Body of pancreas (tissue), 4 donors: ENCODE measurements at regions not wholly inside any gene's neighbourhood (a gene's known extent, or its start where the extent isn't known, plus 50 kb on each side); places are given as distances from the start of the nearest gene placed in this dataset.
"Not testable (repeated sequence)": the region's sequence is repeated elsewhere in the genome, so short reads cannot be mapped to it uniquely, and the experiment has no call there.

Source experiments
- ATAC-seq: fragments of 150-250 bp; one replicate; pipeline ENCODE4 v1.9.1; 2016
- DNase-seq, 4 donors: peaks; one replicate each; pipeline ENCODE4 v3.0.0-alpha.2; 2019
- H3K27ac ChIP-seq, 4 donors: fragments of 200-600 bp; sonication (generic); 1 replicate in 3 of 4; 2 replicates in 1 of 4; pipeline versions ENCODE4 v1.5.1 to v1.6.1; 2016 to 2019; ENCODE audit warnings: mild to moderate bottlenecking in 1 of 4, mixed read lengths in 1 of 4, moderate library complexity in 1 of 4
- H3K27me3 ChIP-seq, 2 donors: fragments of 200-600 bp; sonication (generic); one replicate each; pipeline ENCODE4 v1.6.0; 2016; ENCODE audit warnings: mild to moderate bottlenecking in 1 of 2
- H3K36me3 ChIP-seq, 2 donors: fragments of 200-600 bp; sonication (generic); replicated peaks in 1 of 2; 2 replicates each; pipeline ENCODE4 v1.5.1; 2016; ENCODE audit warnings: low read depth in 2 of 2; ENCODE audit not compliant: insufficient read depth in 1 of 2
- H3K4me1 ChIP-seq: fragments of 200-600 bp; sonication (generic); one replicate; pipeline ENCODE4 v1.6.0; 2016
- H3K4me3 ChIP-seq, 2 donors: fragments of 200-600 bp; sonication (generic); 1 replicate in 1 of 2; 2 replicates in 1 of 2; pipeline ENCODE4 v1.5.1; 2016 to 2019
- H3K9me3 ChIP-seq, 3 donors: fragments of 200-600 bp; sonication (generic); 1 replicate in 2 of 3; 2 replicates in 1 of 3; pipeline ENCODE4 v1.5.1; 2016
- POLR2A ChIP-seq, 3 donors: fragments of 450-650 bp; IDR thresholded peaks; one replicate each; pipeline ENCODE4 v1.6.1; 2016; ENCODE audit warnings: antibody characterized with exemption in 3 of 3, mild to moderate bottlenecking in 2 of 3
- WGBS, 2 donors: methylation state at CpG; one replicate each; pipeline ENCODE4 v1.1.5; 2017; 5-methylcytosine and 5-hydroxymethylcytosine counted together
- intact Hi-C: fragments of 100-400 bp; cut with DNase I; formaldehyde crosslinking; loops from one replicate; pipeline ENCODE4 v1.15.1; 2023
- TF ChIP-seq, protein P1 (sequence below), 7 experiments: fragments of 450-650 bp in 4 of 7; fragments of 200-600 bp in 3 of 7; sonication (generic) in 3 of 7; IDR thresholded peaks; one replicate each; pipeline ENCODE4 v1.5.1; 2016 to 2019; ENCODE audit warnings: antibody characterized with exemption in 7 of 7

- no peaks in the 10 kb centered on the region for H3K4me1 ChIP-seq
- no peak overlapping the region for H3K27ac ChIP-seq
- no peak for TF ChIP-seq POLR2A (IDR thresholded peaks at IDR 0.05)
- TF ChIP-seq, protein P1, sequence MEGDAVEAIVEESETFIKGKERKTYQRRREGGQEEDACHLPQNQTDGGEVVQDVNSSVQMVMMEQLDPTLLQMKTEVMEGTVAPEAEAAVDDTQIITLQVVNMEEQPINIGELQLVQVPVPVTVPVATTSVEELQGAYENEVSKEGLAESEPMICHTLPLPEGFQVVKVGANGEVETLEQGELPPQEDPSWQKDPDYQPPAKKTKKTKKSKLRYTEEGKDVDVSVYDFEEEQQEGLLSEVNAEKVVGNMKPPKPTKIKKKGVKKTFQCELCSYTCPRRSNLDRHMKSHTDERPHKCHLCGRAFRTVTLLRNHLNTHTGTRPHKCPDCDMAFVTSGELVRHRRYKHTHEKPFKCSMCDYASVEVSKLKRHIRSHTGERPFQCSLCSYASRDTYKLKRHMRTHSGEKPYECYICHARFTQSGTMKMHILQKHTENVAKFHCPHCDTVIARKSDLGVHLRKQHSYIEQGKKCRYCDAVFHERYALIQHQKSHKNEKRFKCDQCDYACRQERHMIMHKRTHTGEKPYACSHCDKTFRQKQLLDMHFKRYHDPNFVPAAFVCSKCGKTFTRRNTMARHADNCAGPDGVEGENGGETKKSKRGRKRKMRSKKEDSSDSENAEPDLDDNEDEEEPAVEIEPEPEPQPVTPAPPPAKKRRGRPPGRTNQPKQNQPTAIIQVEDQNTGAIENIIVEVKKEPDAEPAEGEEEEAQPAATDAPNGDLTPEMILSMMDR (IDR thresholded peaks at IDR 0.05) = no peak
- no peak overlapping the region for H3K4me3 ChIP-seq
- no peak for ATAC-seq
- intact Hi-C loops = no loop called here
- no peaks in the 10 kb centered on the region for H3K9me3 ChIP-seq
- 90 to 93% methylated on average over 6 of the region's 6 CpGs for WGBS, 2 donors
- no peaks in the 10 kb centered on the region for H3K27me3 ChIP-seq
- H3K36me3 ChIP-seq = no peaks in the 10 kb centered on the region
- no peak for DNase-seq
Measured at GRCh38 chr17:71872843-71873485, 247.9 kb upstream of the SOX9 start.

DNA sequence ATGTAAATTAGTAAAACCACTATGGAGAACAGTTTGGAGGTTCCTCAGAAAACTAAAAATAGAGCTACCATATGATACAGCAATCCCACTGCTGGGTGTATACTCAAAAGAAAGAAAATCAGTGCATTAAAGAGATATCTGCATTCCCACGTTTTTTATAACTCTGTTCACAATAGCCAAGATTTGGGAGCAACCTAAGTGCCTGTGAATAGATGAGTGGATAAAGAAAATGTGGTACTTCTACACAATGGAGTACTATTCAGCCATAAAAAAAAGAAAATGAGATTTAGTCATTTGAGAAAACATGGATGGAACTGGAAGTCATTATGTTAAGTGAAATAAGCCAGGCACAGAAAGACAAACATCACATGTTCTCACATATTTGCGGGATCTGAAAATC, 246.0 kb upstream of the SOX9 start:
- H3K27me3 ChIP-seq, H3K4me1 ChIP-seq, H3K36me3 ChIP-seq, ATAC-seq, H3K9me3 ChIP-seq, DNase-seq, intact Hi-C loops, H3K27ac ChIP-seq, H3K4me3 ChIP-seq: not testable (repeated sequence)
- 62 to 67% methylated on average over 2 of the region's 2 CpGs for WGBS, 2 donors

DNA sequence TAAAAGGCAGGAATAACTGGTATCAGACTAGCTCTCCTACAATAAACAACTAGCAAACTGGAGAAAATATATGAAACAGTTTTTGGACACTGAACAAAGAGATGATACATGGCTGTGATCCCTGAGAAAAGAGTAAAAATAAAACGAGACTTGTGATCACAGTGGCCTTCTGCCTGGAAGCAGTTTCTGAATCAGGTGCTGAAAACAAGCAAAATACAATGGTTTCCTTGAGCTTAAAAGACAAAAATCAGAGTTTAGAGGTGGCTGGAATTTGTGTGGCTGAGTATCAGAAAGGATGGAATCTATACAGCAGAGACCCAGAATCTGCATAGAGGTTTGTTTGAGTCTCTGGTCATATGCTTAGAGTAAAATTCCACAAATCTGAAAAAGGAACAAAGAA, 242.5 kb upstream of the SOX9 start:
- 45 to 47% methylated on average over 1 of the region's 1 CpG for WGBS, 2 donors
- H3K27ac ChIP-seq = no peak overlapping the region
- no peaks in the 10 kb centered on the region for H3K4me1 ChIP-seq
- no peak overlapping the region for H3K4me3 ChIP-seq
- no peaks in the 10 kb centered on the region for H3K36me3 ChIP-seq
- ATAC-seq (no peak), DNase-seq (no peak)
- H3K9me3 ChIP-seq = no peaks in the 10 kb centered on the region
- TF ChIP-seq, protein P1 (IDR thresholded peaks at IDR 0.05) = no peak
- no peak for TF ChIP-seq POLR2A (IDR thresholded peaks at IDR 0.05)
- intact Hi-C loops = no loop called here
- H3K27me3 ChIP-seq = no peaks in the 10 kb centered on the region

DNA sequence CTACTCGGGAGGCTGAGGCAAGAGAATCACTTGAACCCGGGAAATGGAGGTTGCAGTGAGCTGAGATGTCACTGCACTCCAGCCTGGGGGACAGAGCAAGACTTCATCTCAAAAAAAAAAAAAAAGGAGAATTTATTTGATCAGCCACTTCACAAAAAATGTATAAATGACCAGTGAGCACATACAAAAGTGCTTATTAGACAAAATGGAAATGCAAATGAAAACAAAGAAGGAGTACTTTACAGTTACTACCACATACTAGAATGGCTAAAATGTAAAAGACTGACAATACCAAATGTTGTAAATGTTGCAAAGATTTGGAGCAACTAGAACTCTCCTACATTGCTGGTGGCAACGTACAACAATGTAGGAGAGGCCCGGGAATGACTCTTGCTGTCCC, 241.8 kb upstream of the SOX9 start:
- no peaks in the 10 kb centered on the region for H3K36me3 ChIP-seq
- WGBS, 2 donors = 88 to 91% methylated on average over 4 of the region's 4 CpGs
- no peak for TF ChIP-seq POLR2A (IDR thresholded peaks at IDR 0.05)
- TF ChIP-seq, protein P1 (IDR thresholded peaks at IDR 0.05) = no peak

GRCh38 chr17:71881041-71881440, 239.8 kb upstream of the SOX9 start:
- Histone ChIP-seq H3K4me3 (no peak overlapping the region), H3K27ac (no peak overlapping the region), H3K27me3 (no peaks in the 10 kb centered on the region), H3K4me1 (no peaks in the 10 kb centered on the region), H3K36me3 (no peaks in the 10 kb centered on the region), H3K9me3 (no peaks in the 10 kb centered on the region)
- ATAC-seq (no peak), DNase-seq (no peak)
- intact Hi-C loops = no loop called here
- WGBS, 2 donors = 56% methylated on average over 3 of the region's 3 CpGs
- no peak for TF ChIP-seq POLR2A (IDR thresholded peaks at IDR 0.05)
- TF ChIP-seq, protein P1 (IDR thresholded peaks at IDR 0.05) = no peak

More for the DNA sequence above, 241.8 kb upstream of the SOX9 start:
- ATAC-seq (no peak), DNase-seq (no peak)
- no peaks in the 10 kb centered on the region for H3K4me1 ChIP-seq
- intact Hi-C loops = no loop called here
- H3K27me3 ChIP-seq = no peaks in the 10 kb centered on the region
- H3K27ac ChIP-seq = no peak overlapping the region
- no peak overlapping the region for H3K4me3 ChIP-seq
- no peaks in the 10 kb centered on the region for H3K9me3 ChIP-seq
